HG03457 (cell line): ENCODE measurements at regions not wholly inside any gene's neighbourhood (a gene's known extent, or its start where the extent isn't known, plus 50 kb on each side); places are given as distances from the start of the nearest gene placed in this dataset.

Experiments used
- ATAC-seq: cut with Tn5 transposase; IDR thresholded peaks from one replicate; pipeline ENCODE4 v1.9.1; 2021; ENCODE audit warnings: moderate number of reproducible peaks; ENCODE audit not compliant: unreplicated experiment

DNA sequence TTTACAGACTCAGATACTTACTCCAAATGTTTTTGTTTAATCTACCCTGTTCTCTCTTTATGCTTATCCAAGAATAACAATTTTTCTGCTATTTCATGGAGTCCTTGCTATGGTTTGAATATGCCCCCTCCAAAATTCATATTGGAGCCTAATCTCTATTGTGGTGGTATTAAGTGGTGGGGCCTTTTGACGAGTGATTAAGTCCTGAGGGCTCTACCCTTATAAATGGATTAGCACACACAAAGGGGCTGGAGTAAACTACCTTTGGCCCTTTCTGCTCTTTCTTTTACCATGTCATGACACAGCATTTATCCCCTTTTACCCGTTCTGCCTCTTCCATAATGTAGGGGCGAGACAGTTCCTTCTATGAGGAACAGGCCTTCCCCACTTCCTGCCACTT, 285.5 kb downstream of the GASK1B start:
- no peak for ATAC-seq

DNA sequence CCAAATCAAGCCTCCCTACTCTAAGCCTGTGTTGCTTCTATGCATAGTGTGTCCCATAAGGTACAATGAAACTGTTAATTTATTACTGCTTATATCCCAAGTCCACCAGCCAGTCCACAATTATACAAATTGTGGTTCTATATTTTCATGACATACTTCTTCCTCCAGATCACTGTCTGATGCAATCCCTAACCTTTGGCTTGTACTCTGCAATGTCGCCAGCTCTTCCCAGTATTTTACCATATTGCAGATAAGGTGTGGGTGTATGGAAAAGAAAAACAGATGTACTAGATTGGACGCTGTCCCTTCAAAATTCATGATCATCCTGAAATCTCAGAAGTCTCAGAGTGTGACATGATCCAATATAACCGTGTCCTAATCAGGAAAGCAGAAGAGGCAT, 286.2 kb downstream of the GASK1B start:
- no peak for ATAC-seq

DNA sequence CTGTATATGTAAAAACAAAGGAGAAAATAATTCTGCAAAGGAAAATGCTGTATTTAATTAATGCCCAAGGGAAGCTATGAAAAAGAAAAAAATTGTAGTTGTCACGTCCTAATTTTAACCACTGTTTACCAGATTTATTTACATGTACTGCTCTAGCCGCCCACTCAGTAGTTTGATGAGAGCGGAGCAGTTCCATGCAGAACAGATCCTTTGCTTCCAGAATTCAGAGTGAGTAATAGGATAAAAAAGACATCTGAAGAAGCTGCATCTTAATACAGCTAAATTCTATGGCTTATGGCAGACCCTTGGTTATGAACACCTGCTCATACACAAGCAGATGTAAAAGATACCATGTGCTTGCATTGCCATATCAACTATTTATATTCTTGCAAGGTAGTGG, 287.0 kb downstream of the GASK1B start:
- no peak for ATAC-seq

DNA sequence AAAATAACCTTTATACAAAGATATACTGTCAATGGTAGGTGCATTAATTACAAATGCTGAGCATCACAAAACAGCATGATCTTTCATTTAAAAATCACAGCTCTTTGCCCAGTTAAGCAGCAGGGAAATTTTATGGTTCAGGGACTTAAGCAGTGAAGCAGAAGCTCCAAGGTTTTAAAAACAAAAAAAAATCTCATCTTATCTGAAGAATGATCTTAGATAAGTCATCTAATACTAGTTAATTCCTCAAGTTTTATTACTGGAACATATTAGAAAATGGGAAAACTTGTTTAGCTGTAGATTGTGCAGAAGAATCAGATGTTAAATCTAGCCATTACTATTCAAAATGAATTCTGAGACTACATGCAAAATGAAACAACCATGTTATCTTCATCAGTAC, 289.9 kb downstream of the GASK1B start:
- no peak for ATAC-seq

DNA sequence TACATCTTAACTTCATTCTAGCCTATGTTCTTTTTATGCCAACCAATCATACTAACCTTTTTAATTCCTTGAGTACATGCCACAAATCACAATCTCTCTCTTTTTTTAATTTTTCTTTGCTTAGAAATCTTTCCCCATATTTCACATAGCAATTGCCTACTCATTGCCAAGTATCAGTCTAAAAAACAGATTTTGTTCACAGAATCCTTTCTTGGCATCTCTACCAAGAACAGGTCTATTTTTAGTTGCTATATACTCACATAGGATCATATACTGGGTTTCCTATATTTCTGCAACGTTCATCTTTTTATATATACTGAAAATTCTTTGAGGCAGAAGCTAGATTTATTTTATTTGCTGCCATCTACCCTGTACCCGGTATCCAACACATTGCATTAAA, 292.1 kb downstream of the GASK1B start:
- ATAC-seq, result no peak

DNA sequence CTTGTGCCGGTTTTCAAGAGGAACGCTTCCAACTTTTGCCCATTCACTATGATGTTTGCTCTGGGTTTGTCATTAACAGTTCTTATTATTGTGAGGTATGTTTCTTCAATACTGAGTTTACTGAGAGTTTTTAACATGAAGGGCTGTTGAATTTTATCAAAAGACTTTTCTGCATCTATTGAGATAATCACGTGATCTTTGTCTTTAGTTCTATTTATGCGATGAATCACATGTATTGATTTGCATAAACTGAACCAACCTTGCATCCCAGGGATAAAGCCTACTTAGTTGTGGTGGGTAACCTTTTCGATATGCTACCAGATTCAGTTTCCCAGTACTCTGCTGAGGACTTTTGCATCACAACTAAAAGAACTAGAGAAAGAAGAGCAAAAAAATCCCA, 318.0 kb downstream of the GASK1B start:
- ATAC-seq, result no peak

DNA sequence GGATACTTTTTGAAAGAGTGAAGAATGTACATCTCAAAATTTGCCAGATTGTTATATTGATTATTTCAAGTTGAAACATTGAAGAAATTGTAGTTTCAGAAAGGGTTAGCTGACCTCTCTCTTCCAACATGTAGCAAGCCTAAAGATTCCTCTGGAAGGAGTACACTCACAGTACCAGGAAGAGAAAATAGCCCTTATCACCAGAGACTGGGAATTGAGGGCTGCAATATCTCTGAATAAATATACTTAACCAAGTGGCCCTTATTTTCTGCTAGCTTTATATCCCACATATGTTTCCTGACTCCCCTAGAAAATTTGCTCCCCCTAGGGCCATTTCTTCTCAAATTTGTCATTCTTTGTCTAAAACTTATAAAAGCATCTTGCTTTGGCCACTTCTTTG, 332.2 kb downstream of the GASK1B start:
- ATAC-seq, result no peak

DNA sequence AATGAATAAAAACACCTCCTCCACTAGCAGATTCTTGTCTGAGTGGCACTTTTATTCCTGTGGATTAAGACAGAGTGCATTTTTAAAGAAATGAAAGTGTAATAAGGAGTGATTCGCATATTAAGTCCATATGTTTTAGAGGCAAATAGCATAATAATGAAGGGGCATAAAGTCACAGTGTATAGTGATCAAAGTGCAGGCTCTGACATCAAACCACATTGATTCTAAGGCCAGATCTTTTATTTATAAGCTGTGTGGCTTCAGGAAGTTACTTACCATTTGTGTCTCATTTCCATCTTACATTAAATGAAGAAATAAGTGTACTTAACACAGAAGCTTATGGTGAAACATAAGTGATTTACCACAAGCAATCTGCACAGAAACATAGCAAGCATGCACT, 332.8 kb downstream of the GASK1B start:
- ATAC-seq, result no peak

DNA sequence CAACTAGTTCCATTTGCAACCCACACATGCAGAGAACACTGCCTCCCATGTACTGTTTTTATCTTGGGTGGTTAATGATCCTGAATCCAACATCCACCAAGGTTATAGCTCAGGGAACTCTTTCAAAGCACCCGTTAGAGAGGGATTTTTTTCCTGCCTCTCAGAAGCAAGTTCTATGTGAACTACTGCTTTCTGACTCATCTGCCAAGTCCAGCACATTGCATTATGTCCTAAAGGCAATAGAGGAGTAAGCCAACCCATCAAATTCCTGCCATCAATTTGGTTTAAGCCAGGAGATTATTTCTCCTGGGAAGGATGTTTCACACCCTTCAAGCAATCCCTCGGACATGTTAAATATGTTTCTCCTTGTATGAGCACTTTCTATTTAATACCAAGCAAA, 334.5 kb downstream of the GASK1B start:
- no peak for ATAC-seq

DNA sequence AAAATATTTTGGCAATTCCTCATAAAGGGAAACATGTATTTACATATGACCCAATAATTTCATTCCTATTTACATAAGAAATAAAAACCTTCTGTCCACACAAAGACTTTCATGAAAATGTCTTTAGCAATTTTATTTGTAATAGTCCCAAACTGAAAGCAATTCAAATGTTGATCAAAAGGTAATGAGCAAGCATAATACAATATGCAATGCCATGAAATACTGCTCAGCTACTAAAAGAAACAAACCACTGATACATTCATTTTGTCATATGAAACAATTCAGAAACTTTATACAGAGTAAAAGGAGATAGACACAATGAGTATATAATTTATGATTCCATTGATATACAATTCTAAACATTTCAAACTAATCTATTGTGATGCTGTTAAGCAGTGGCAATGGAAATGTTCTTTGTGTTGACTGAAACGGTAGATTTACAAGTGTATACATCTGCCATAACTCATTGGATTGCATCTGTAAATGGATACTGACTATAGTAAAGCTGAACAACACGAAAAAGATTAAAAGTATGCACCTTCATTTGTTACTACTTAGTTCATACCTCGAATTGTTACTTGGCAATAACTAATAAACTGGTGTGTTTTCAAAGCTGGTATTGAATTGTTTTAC, 335.6 kb downstream of the GASK1B start:
- ATAC-seq, result no peak

DNA sequence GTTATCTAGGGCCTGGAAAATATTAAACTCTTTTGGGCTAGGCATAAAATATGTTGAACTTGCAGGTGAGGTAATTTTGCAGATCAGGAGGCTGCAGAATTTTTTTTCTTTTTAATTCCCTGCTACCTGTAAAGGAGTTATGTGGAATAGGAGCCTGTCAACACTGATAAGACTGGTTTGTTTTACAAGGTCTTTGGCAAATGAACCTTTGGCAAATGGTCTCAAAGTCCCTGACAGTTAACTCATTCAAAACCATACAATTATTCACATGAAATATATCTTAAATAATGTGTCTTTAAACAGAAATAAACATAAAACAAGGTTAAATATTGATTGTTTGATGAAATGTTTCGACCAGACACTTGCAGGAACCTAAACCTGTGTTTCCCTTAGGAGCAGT, 340.2 kb downstream of the GASK1B start:
- no peak for ATAC-seq

DNA sequence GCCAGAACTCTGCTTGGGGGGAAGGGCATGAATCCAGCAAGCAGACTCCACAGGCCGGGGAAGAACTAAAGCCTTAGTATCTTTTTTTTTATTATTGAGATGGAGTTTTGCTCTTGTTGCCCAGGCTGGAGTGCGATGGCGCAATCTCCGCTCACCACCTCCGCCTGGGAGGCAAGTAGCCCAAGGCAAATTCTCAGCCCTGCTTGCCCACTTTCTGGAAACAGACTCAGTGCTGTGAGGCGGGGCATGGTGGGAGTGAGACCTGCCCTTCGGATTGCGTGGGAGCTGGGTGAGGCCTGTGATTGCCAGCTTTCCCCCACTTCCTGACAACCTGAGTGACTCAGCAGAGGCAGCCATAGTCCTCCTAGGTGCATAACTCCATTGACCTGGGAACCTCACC, 348.8 kb downstream of the GASK1B start:
- no peak for ATAC-seq

DNA sequence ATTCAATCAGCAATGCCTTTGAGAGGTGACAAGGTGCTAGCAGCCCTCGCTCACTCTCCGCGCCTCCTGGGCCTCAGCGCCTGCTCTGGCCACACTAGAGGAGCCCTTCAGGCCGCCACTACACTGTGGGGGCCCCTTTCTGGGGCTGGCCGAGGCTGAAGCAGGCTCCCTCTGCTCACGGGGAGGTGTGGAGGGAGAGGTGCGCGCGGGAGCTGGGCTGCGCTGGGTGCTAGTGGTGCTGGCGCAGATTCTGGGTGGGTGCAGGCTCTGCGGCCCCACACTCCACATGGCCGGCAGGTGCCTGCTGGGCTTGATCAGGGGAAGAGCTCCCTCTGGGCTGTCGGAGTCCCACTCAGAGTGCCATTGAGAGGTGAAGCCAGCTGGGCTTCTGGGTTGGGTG, 351.0 kb downstream of the GASK1B start:
- no peak for ATAC-seq

DNA sequence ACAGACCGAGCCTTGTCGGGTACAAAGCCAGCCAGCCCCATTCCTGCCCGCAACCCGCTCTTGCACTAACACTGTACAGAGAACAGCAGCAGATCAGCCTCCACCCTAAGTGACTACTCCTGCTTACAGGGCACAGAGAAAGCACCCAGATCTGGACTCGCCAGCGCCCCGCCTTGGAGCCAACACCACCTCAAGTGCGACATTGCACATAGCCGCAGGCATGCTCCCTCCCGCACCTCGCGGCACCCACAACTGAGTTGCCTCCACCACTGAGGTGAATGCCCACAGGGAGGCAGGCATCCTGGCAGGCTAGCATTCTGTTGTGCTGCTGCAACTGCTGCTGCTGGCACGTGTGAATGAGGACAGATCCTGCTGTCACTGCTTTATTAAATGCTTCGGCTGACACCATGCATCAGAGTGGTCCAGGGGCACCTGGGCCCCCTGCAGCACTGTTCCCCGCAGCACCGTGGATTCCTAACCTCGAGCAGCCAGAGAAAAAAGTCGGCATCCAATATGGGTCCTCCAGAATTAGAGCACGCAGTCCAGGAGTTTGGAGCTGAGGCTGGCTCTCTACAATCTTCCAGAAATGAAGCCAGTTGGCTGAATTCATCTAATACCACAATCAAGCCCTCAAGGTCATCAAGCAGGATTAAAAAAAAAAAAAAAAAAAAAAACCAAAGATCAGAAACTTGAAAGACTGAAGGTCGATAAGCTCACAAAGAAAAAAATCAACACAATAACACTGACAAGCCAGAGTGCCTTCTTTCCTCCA, 352.9 kb downstream of the GASK1B start:
- ATAC-seq, result no peak

DNA sequence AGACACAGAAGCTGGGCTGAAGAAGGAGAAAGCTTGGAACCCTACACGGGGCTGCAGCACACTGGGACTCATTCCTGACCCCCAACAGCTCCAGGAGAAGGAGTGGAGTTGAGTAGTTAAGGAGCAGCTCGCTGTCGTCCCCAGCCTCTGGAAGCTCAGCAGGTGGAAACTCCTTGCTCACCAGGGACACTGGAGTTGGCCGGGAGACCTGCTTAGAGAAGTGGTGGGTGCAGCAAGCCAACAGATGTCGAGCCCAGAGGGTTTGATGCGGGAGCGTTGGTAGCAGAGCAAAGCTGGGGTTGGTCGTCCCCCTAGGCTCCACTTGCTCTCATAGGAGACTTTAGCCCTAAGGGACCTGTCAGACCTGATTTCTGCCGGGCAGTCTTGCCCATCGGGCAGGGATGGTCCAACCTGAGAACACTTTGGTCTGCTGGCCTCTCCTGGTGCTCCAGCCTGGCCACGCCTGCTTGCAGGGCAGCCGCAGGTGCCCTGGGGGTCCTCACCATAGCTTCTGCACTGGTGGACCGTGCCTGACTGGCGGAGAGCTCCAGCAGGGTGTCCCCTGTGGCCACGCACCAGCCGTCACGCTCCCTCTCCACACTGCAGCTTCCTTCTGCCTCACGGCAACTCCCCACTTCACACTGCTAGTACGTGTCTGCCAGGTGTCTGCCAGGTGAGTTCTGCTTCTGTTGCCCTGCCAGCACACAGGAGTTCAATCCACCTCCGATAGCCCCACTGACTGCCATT, 353.7 kb downstream of the GASK1B start:
- ATAC-seq, result no peak

DNA sequence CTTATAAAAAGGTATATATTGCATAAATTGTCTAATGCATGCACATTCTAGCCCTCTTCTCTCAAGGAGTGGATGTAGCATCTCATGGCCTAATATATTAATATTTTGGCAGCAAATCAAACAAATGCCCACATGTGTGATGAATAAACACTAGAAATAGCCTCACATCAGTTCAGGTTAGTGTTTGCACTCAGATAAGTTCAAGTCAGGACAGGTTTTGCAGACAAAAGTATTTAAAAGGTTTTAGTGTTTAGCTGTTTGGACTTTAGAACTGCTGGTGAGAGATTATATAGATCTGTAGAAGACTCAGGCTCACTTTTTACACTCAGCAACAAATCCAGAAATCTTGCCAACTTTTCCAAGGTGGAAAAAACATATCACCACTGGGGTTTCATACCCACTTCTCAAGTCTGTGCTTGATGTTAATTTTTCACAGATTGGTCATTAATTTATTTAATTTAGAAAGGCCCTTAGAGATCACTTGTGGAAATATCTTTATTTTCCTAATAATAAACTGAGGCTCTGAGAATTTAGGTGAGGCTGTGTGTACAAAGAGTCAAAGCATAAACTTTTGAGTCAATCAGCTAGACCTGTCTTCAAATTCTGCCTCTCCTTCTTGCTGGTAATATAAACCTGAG, 362.6 kb downstream of the GASK1B start:
- no peak for ATAC-seq

DNA sequence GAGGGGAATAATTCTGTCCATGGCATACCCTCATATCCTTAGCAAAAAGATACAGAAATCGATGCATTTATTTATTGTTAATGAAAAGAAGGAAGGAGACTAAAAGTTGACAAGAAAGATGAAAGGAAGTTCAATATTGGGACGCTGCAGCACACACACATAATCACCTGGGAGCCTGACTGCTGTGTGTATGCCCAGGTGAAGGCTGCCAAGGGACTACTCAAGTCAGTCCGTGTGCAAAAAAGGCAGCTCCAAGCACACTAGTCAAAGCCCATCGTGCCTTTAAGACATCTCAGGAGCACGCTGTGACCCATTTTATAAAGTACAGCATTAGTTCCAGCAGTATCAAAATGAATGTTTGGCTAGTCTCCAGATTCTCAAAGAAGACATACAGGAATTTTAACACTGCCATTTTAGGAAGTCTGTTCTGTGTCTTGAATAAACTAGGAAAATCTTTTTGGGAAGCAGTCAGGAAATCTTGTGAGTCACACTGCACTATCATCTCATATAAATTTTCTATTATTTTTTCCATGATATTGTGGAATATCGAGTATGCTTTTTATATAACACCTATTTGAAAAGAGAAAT, 363.9 kb downstream of the GASK1B start:
- ATAC-seq, result no peak

DNA sequence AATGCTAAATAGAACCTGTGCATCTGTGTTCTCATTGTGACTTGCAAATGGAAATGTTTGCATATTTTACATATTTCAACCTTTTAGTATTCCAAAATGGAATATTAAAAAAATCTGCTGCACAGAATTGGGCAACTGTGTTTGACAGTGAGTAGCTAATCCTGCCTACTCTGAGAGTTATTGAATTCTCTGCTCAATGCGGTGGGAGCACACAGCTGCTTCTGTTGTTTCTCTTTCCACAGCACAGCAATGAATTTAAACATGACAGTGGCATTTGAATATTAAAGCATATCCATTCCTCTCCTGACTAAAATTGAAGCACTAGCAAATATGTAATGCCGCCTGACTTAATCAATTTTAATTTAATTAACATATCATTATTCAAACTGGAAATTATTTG, 366.6 kb downstream of the GASK1B start:
- ATAC-seq, result no peak

DNA sequence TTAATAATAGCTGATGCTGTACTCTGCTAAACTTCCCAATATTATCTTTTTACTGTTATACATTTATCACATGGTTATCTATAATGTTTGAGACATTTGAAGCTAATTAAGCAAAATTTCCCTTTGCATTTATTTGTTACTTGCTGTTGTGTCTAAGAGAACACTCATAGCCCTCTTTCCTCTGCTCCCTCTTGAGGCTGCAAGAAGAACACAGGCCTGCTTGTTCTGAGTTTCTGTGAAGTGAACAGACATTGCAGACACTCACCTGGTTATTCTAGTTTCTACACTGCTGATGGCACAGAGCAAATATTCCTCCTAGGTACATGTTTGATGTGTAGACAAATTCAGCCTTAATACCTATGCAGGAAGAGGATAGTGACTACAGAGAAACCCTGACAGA, 367.8 kb downstream of the GASK1B start:
- no peak for ATAC-seq

DNA sequence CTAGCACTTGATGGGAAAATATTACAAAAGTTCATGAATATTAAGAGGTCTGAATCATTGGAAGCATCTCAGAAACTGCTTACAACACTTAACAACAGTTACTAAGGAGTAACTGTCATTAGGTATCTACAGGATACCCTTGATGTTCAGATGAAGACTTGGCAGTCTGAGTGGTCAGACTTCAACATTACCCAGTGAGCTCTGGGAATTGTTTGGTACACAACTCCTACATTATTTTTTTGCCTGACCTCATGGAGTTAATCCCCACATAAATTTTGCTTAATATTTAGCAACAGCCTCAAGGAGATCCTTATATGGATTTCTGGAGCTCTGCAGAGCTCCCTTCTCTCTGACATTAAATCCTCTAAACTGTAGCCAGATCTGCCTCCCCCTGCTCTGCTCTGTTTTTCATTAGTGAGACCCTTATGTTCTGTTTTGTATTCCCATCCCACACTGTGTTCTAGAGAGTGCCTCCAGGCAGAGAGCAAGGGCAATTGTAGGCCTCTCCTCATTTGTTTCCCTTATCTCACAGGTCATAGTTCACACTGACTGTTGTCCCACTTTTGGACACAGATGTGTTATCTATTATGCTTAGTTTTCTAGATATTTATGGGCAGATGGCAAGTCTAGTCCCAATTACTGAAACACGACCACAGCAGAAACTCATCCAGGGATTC, 368.8 kb downstream of the GASK1B start:
- ATAC-seq, result no peak

DNA sequence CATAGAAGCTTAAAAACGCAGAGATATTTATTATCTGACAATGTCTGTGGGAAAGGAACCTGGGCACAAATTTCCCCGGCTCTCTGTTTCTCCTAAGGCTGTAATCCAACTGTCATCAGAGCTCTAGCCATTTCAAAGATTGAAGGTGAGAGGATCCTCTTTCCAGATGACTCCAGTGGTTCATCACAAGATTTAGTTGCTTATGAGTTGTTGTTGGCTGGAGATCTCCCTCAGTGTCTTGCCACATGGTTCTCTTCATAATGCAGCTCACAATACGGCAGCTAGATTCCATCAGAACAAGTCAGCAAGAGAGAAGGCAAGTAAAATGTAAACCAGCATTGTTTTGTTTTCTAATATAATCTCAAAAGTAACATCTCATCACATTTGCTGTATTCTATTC, 369.4 kb downstream of the GASK1B start:
- no peak for ATAC-seq
